HG03457 (cell line): ENCODE measurements at regions not wholly inside any gene's neighbourhood (a gene's known extent, or its start where the extent isn't known, plus 50 kb on each side); places are given as distances from the start of the nearest gene placed in this dataset.
A peak's percentile ranks its signal among the peaks of the same experiment; 100 is the strongest.
"Not testable (repeated sequence)": the region's sequence is repeated elsewhere in the genome, so short reads cannot be mapped to it uniquely, and the experiment has no call there.

Experiments
- ATAC-seq: cut with Tn5 transposase; IDR thresholded peaks from one replicate; pipeline ENCODE4 v1.9.1; 2021; ENCODE audit warnings: moderate number of reproducible peaks; ENCODE audit not compliant: unreplicated experiment

DNA sequence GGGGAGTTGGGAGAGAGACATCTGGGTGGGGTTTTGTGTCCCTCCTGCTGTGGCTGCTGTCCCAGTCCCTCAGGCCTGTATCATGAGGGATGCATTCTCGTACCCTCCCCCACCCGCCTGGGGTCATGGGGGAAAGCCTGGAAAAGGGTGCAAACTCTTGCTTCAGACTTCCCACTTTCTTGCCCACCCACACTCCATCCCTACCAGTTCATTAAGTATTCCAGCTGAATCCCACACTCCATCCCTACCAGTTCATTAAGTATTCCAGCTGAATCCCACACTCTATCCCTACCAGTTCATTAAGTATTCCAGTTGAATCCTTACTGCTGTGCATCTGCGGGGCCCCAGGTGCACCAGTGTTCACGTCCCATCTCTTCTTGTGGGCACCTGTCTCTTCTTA, 116.3 kb downstream of the ACAA2 start:
- no peak for ATAC-seq

DNA sequence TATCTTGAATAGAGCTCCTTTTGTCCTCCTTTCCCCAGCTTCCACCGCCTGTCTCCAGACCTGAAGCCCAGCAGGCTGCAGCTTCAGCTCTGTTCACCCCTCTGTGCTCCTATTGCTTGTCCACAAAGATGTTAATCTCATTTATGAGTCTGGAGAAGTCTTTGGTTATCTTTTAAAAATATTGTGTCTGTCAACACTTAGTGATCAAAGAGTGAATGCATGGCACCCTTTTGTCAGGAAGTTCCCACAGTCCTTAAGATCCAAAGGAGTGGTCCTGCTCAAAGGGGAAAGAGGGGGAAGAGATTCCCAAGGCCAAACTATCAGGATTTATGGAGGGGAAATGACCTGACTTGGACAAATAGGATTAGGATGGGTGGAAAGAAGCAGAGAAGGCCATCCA, 118.9 kb downstream of the ACAA2 start:
- no peak for ATAC-seq

DNA sequence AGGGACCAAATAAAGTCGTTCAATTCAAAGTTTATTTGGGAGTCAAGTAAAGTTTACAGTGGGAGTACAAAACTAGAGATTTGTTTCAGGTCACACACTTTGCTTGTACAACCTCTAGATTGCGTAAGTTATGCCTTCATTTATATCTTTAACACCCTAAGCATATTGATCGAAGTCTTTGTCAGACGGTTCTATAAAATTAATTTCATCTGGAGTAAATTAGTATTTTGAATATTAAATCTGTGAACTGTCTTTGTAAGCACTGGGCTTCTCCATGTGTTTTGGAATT, 119.7 kb downstream of the ACAA2 start:
- ATAC-seq, result no peak

DNA sequence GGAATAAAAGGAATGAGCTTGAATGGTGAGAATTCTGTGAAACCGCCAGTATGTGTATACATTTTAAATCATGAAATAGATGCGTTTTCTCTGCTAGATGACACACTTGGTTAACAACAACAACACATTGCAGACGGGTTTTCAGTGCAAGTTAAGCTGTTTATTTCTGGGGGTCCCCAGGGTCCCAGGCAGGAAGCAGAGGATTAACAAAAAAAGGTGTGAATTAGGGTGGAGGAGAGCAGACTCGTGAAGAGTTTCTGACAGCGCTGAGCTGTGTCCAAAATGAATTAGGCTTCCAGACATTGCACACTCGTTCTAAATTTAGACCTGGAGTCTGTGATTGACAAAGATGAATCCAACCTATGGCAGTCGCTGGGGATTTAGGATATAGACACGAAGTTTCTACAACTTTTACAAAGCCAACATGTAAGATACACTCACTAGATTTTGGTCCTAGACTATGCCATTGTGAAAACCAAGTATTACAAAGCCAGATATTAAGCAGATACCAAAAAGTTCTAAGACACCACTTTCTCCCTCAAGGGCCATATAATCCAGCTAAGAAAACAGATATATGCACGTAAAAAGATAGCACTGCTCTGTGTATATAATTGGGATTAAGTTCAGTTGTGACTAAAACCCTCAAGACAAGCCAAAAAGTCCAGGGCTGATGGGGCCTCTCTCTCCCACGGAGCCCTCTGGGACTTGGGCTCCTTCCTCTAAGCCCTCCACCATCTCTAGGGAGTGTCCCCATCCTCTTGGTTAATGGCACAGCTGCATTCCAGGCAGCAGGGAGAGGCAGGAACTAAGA, 120.2 kb downstream of the ACAA2 start:
- ATAC-seq, result no peak

DNA sequence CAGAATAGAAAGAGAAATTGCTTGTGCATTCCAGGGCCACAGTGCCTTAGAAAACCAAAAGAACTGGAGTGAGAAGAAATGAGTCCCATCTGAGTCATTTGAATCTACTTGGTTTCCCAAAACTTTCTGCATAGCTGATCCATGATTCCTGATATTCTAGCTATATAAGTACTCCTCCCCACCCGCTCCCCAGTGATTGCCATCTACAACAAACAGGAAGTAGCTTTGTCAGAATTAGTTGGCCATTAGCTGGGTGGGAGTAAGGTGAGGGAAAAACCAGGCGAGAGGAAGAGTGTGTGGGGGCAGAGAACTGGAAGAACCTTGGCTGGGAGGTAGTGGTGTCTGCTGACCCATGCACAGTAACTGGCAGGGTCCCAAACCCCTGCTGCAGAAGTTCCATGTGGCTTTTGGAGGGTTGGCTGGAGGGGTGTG, 122.1 kb downstream of the ACAA2 start:
- no peak for ATAC-seq

DNA sequence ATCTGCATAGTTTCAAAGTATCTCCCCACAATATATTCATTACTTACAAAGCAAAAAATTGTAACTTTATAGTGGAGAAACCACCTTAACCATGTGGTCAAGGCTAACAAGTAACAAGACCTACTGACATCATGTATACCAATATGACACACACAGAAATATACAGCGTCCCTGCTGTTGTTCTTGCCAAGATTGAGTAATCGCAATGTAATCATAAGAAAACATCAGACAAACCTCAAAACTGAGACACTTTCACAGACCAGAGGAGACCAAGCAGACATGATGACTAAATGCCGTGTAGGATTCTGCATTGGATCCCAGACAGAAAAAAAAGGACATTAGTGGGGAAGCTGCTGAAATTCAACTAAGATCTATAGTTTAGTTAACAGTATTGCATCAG, 123.0 kb downstream of the ACAA2 start:
- no peak for ATAC-seq

DNA sequence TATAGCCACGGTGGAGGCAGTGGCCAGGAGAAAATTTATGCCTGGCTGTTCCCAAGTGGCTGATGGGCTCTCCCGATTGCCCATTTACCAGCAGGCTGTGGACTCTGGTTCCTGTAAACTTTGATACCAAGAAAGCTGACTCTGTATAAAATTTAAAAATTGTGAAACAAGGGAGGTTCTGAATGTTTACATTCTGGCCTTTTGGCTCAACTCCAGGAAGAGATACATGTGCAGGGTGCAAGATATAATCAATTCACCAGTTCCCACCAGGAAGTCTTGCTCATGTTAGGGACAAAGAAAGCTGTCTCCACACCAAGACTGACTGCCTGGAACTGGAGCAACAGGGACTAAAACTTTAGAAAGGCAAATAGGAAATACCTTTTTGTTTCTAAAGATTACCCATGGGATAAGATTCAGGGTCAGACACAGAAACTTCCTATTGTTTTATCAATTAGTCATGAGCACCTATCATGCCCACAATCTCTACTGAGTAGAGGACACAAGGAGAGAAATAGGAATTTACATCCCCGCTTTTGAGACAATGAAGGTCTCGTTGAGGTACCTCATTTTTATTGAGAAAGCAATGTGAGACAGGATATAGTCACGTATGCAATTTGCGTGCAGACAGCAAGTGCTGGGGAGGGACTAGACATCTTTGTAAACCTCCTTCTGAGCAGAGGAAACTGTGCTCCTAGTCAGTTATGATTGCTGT, 123.5 kb downstream of the LIPG start:
- no peak for ATAC-seq

DNA sequence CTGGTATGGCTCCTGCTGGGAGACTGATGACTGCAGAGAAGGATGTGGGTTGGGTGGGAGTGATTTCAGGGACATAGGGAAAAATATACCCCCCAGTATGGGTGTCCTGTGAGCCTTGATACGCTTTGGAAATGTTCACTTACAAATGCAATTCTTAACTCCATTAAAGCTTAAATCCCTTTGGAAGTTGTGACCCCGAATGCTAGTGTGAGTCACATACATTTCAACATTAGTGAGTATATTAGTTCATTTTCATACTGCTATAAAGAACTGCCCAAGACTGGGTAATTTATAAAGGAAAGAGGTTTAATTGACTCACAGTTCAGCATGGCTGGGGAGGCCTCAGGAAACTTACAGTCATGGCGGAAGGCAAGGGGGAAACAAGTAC, 120.9 kb downstream of the LIPG start:
- ATAC-seq, result not testable (repeated sequence)

DNA sequence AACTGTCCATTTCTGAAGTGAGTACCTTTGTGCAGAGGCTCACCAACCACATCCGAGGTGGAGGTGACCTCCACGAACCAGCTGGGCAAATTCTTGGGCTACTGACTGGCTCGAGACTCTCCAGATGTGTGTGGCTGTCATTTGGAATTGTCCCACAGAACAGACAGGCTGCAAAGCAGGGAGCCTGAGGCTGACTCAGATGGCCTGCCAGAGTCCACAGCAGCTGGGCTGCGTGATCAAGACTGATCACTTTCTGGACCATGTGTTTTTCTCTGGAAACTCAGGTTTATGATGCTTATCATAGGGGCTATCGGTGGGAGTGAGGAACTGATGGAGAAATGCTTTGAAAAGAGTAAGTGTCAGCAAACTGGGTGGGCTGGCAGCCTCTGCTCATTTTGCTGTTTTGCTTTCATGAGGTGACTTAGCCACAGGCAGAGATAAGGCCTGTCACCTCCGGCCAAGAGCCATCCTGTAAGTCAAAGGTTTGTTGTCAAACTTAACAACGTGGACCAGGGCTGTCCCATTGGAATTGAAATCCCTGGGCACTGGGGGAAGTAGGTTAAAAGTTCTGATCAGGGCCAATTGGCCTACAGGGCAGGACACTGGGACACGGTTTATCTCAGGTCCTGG, 120.4 kb downstream of the LIPG start:
- ATAC-seq, result no peak

DNA sequence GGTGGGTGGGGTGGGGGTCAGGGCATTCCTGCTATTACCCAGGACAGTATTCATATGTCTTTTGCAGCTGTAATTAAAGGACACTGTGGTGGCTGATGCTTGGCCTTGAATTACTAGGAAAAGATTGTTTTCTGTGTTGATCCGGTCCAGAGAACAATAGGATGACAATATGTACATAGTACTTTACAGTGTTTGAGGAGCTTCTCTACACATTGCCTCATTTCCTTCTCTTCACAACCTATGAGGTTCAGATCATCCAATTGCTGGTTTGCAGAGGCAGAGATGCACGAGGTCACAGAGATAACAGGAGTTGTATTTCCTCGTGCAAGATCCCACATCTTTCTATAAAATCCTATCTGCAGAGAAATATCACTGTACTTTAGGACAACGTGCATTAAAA, 119.5 kb downstream of the LIPG start:
- ATAC-seq, result no peak

DNA sequence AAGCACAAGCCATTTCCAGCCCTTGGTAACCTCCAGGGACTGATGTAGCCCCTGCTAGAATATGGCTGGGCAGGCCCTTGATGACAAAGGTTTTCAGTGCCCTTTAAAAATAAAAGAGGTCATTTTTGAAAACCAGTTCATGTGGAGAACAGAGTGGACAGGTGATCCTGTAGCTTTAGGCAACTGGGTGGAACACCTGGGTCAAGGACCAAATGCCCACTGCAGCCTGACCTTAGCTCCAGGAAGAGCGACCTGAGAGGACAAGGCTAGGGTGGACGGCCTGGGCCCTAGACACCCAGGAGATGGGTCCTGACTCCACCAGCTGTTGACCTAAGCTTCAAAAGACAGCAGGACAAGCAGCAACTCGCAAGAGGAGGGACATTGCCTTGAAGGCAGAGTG, 116.6 kb downstream of the LIPG start:
- no peak for ATAC-seq

DNA sequence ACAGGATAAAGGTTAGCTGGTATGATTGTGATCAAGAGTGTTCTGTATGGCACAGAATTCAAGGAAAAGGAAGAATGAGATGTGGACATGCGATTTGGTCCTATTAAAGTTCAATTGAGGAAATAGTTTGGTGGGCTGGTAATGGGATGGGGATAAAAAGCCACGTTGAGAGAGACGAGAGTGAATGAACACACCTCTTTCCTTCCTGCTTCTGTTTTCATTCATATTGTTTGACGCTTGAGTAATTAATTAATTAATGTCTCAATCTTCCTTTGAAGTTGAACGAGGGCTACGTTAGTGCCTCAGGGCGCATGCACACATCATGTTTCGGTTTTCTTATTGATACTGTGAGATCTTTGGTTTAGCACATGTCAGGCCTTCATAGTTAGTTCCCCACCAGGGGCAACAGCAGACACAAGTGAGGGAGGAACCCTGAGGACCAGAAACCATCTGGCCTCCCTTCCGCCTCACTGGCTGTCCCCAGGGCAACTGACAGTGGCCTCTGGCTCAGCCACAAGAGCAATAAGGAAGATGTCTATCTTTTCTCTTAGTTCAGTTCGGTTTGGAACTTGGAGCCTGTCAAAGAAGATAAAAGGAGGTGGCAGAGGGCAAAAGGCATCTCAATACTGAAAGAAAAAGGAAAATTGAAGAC, 116.0 kb downstream of the LIPG start:
- peak; percentile 91 for ATAC-seq

DNA sequence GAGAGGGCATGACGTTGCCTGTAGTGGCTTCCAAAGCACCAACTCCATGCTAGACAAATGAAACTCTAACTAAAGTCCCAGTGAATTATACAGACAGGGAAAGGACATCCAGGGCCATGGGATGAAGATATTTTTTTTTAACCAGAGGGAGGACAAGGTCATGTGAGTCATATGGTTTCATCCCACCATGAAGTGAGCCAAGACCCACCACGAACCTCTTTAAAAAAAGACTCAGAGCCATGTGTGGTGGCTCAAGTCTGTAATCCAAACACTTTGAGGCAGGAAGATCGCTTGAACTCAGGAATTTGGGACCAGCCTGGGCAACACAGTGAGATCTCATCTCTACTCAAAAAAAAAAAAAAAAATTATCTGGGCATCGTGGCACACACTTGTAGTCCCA, 115.2 kb downstream of the LIPG start:
- no peak for ATAC-seq

DNA sequence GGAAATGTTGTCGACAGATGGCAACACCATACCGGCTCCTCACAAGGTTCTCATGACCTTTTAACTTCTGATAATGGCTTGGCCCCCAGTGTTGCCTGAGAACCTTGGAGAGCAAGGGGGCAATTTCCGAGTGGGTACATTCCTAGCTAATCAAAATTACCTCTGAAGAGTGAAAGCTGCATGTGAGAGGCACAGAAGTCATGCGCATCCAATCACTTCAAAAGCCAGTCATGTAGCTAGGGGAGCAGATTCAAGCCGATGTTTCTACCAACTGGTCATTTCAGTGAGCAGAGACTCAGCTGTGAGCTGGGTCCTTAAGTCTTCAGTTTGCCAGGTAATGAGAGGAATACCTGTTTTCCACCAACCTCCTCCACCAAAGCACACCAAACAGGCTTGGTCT, 111.4 kb downstream of the LIPG start:
- no peak for ATAC-seq

DNA sequence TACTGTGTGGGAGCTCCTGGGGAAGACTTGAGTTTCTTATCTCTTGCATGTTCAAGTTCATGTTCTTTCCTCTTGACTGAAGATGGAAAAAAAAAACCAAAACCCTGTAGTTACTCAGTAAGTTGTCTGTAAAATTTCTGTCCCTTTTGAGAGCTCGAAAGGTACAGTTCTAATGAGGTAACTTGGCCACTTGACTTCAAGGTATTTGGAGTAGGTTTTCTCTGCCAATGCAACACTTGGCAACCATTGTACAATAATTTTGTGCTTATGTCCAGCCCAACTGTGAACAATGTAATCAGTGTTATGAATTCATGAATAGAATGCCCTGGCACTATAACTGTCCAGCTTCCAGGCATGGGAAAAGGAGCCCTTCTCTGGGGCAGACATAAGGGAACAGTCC, 111.0 kb downstream of the LIPG start:
- ATAC-seq, result no peak

DNA sequence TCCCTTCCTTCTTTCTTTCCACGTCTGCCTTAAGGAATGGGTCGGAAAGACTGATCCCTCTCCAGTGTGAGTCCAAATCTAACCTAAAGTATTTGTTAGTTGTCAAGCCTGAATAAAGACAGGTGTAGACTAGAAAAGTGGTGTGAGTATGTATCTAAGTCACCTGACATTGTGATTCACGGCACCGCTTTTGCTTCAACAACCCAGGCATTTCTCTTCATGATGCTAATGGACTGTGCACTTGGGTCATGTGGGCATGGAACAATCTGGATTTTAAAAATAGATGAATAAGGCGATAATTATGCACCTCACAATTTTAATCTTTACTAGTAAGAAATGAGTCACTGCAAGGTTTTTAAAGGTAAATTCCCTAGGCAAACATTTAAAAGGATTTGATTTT, 107.5 kb downstream of the LIPG start:
- ATAC-seq, result no peak

DNA sequence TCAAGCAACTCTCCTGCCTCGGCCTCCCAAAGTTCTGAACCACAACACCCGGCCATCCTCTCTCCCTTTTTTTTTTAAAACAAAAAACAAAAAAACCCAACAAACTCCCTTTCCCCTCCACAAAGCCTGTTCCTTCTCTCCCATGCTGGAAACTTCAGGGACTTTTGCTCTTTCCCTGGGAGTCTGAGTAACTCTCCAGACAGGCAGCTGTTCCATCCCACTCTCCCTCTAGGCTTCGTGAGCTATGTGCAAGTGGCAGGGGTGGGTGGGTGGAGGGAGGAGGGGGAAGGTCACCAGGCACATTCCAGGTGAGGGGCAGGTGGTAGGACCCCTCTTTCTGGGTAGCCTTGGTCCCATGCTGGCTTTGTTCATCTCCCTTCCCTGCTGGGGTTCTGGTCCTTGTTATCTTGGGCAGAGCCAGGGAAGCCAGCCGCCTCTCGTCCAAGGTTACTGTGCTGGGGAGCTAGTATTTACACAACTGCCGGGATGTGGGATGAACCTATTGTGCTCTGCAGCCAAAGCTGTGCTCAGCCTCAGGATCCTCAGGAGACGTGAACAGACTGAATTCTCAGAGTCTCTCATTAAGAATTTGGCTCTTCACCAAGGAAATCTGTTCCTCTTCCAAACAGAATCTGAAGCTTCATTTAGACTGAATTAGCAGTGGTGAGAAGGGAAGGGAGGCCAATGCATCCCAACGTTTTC, 106.9 kb downstream of the LIPG start:
- ATAC-seq, result no peak

DNA sequence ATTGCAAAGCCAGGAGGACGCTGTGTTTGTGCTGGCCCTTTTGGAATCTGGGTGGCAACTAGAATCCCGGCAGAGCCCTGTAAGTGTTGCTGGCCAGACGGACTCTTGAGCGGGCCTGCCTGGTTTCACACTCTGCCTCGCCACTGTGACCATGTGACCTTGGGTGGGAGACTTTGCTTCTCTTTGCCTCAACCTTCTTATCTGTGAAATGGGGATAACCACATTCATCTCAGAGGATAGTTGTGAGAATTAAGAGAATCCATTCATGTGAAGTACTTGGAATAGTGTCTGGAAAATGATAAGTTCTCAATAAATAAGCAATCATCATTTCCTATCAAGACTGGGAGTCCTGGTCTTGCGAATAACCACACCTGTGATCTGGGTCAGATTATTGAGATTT, 105.6 kb downstream of the LIPG start:
- no peak for ATAC-seq

DNA sequence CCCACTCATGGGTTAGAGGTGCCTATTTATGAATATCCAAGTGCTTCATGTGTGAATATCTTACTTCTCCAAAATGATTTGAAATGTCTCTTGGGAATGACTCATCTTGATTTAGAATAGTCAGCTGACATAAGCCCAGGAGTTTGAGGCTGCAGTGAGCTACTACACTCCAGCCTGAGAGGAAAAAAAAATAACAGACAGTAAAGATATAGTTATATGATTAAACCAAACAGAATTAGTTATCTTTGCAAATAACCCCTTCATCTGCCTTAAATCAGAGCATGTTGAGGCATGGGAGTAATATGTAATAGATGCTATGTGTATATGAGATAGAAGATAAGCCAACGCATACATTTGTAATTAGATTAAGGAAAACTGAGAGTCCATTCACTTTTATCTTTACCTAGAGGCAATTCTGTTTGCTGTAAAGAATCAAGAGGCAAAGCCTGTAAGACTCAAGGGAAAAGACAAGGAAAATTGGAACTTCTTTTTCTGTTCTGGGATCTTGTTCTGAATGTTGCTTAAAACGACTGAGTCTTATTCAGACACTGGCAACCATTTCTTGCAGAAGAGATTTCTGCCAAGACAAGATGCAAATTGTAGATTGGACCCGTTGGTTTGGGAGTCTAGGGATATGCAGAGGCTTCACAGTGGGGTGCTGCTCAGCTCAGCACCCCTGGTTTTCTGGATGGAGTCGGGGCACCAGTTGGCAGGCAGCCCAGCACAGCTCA, 104.4 kb downstream of the LIPG start:
- ATAC-seq, result no peak
